OCI-LY7 (cell line): ENCODE measurements at regions not wholly inside any gene's neighbourhood (a gene's known extent, or its start where the extent isn't known, plus 50 kb on each side); places are given as distances from the start of the nearest gene placed in this dataset.

Source experiments
- BruUV-seq: library from RNA; stranded (reverse); fragments of 400-500 nt; replicated peaks from 2 replicates; lab custom pipeline; 2021; lab: Mats Ljungman, UMichigan
- CTCF ChIA-PET: fragments of 300-600 bp; sonication (Branson Sonifier 250); formaldehyde crosslinking; loops from one replicate; lab custom pipeline; 2022; ENCODE audit warnings: antibody characterized with exemption; ENCODE audit not compliant: unreplicated experiment; lab: Charles Lee
- POLR2A ChIA-PET: fragments of 300-600 bp; sonication (Branson Sonifier 250); formaldehyde crosslinking; loops from one replicate; lab custom pipeline; 2022; ENCODE audit warnings: antibody characterized with exemption; lab: Charles Lee
- DNase-seq: peaks from one replicate; pipeline ENCODE4 v3.0.0-alpha.2; 2015; ENCODE audit warnings: low spot score
- H2AFZ ChIP-seq: fragments of 200-600 bp; sonication (generic), shearing (Covaris generic); 2 replicates; pipeline ENCODE4 v1.6.1; 2014; ENCODE audit warnings: mild to moderate bottlenecking, antibody characterized with exemption, low read length, moderate library complexity
- H3K27ac ChIP-seq: fragments of 200-600 bp; sonication (generic); 2 replicates; pipeline ENCODE4 v1.5.1; 2014; ENCODE audit warnings: mixed run types, low read depth, mild to moderate bottlenecking, moderate library complexity, low read length, inconsistent platforms; ENCODE audit not compliant: poor library complexity, severe bottlenecking
- H3K36me3 ChIP-seq: fragments of 200-600 bp; sonication (generic); 2 replicates; pipeline ENCODE4 v1.6.1; 2014; ENCODE audit warnings: mild to moderate bottlenecking, antibody characterized with exemption, low read length, moderate library complexity, mixed read lengths; ENCODE audit not compliant: insufficient read depth
- H3K4me1 ChIP-seq: fragments of 200-600 bp; sonication (generic); 2 replicates; pipeline ENCODE4 v1.5.1; 2014; ENCODE audit warnings: mild to moderate bottlenecking, low read length; ENCODE audit not compliant: insufficient read depth, poor library complexity, severe bottlenecking
- H3K4me2 ChIP-seq: fragments of 200-600 bp; sonication (generic); 2 replicates; pipeline ENCODE4 v1.6.1; 2014; ENCODE audit warnings: mild to moderate bottlenecking, low read length
- H3K4me3 ChIP-seq: fragments of 200-600 bp; sonication (generic); 2 replicates; pipeline ENCODE4 v1.5.1; 2014; ENCODE audit warnings: mild to moderate bottlenecking, low read depth, low read length; ENCODE audit not compliant: poor library complexity, severe bottlenecking
- H3K79me2 ChIP-seq: fragments of 200-600 bp; sonication (generic); 2 replicates; pipeline ENCODE4 v1.6.1; 2016; ENCODE audit warnings: low read depth, mild to moderate bottlenecking, low read length, moderate library complexity, mixed read lengths; ENCODE audit not compliant: insufficient read depth
- H3K9me2 ChIP-seq: fragments of 200-600 bp; sonication (generic); 2 replicates; pipeline ENCODE4 v1.6.1; 2016; ENCODE audit warnings: mild to moderate bottlenecking, low read length, mixed read lengths; ENCODE audit not compliant: insufficient read depth
- H3K9me3 ChIP-seq: fragments of 200-600 bp; sonication (generic); 2 replicates; pipeline ENCODE4 v1.6.1; 2014; ENCODE audit warnings: mild to moderate bottlenecking, mixed run types, low read length, mixed read lengths
- H4K20me1 ChIP-seq: fragments of 200-600 bp; sonication (generic); 2 replicates; pipeline ENCODE4 v1.6.1; 2014; ENCODE audit warnings: mild to moderate bottlenecking, antibody characterized with exemption, low read length, moderate library complexity, mixed read lengths; ENCODE audit not compliant: insufficient read depth
- CTCF ChIP-seq: fragments of 200-600 bp; sonication (generic); conservative IDR thresholded peaks from 2 replicates; pipeline ENCODE4 v1.5.1; 2014; ENCODE audit warnings: mild to moderate bottlenecking, antibody characterized with exemption, low read length, moderate library complexity, mixed read lengths
- EZH2phosphoT487 ChIP-seq: fragments of 200-600 bp; sonication (generic); IDR thresholded peaks from 2 replicates; pipeline ENCODE4 v1.6.1; 2018; ENCODE audit warnings: low read depth, borderline replicate concordance, mild to moderate bottlenecking, mixed run types, antibody characterized with exemption, low read length, moderate library complexity, mixed read lengths
- intact Hi-C: fragments of 100-400 bp; cut with micrococcal nuclease; formaldehyde crosslinking; loops from one replicate; pipeline ENCODE4 v1.10.0; 2022; ENCODE audit not compliant: unreplicated experiment

- DNase-seq: no peak
- no peaks in the 10 kb centered on the region for H3K79me2 ChIP-seq
- H3K4me1 ChIP-seq: no peaks in the 10 kb centered on the region
- BruUV-seq: no TSS peak
- no peaks in the 10 kb centered on the region for H3K36me3 ChIP-seq
- no peak for TF ChIP-seq EZH2phosphoT487
- TF ChIP-seq CTCF: no peak
- no peaks in the 10 kb centered on the region for H3K9me2 ChIP-seq
- no peak overlapping the region for H3K27ac ChIP-seq
- POLR2A ChIA-PET: no interaction called here
- CTCF ChIA-PET: no interaction called here
- no peaks in the 10 kb centered on the region for H3K9me3 ChIP-seq
- H3K4me2 ChIP-seq: no peak overlapping the region
- no peak overlapping the region for H3K4me3 ChIP-seq
- no peak overlapping the region for H2AFZ ChIP-seq
- no peaks in the 10 kb centered on the region for H4K20me1 ChIP-seq
- intact Hi-C loops: no loop called here
These were observed 207.4 kb upstream of the SYT4 start for GRCh38 chr18:43484710-43485109.

GRCh38 chr18:43485545-43485963 lies 208.3 kb upstream of the SYT4 start:
- no TSS peak for BruUV-seq
- Histone ChIP-seq H3K36me3 (no peaks in the 10 kb centered on the region), H3K9me2 (no peaks in the 10 kb centered on the region), H2AFZ (no peak overlapping the region), H3K79me2 (no peaks in the 10 kb centered on the region), H3K4me3 (no peak overlapping the region), H3K4me2 (no peak overlapping the region), H3K4me1 (no peaks in the 10 kb centered on the region), H3K9me3 (no peaks in the 10 kb centered on the region), H4K20me1 (no peaks in the 10 kb centered on the region), H3K27ac (no peak overlapping the region)
- ChIA-PET POLR2A (no interaction called here), CTCF (no interaction called here)
- DNase-seq: no peak
- intact Hi-C loops: no loop called here
- TF ChIP-seq CTCF (no peak), EZH2phosphoT487 (no peak)

GRCh38 chr18:43486462-43486861 lies 209.2 kb upstream of the SYT4 start:
- BruUV-seq: no TSS peak
- TF ChIP-seq EZH2phosphoT487: no peak
- no peak for TF ChIP-seq CTCF
- H2AFZ ChIP-seq: no peak overlapping the region
- H3K4me1 ChIP-seq: no peaks in the 10 kb centered on the region
- intact Hi-C loops: no loop called here
- POLR2A ChIA-PET: no interaction called here
- no peaks in the 10 kb centered on the region for H3K9me3 ChIP-seq
- no peak overlapping the region for H3K27ac ChIP-seq
- H4K20me1 ChIP-seq: no peaks in the 10 kb centered on the region
- DNase-seq: peak; percentile 67
- no peaks in the 10 kb centered on the region for H3K79me2 ChIP-seq
- no peaks in the 10 kb centered on the region for H3K9me2 ChIP-seq
- no peak overlapping the region for H3K4me3 ChIP-seq
- no peaks in the 10 kb centered on the region for H3K36me3 ChIP-seq
- H3K4me2 ChIP-seq: no peak overlapping the region
- CTCF ChIA-PET: no interaction called here
